ENCODE measurements at regions not wholly inside any gene's neighbourhood (a gene's known extent, or its start where the extent isn't known, plus 50 kb on each side); places are given as distances from the start of the nearest gene placed in this dataset.

DNA sequence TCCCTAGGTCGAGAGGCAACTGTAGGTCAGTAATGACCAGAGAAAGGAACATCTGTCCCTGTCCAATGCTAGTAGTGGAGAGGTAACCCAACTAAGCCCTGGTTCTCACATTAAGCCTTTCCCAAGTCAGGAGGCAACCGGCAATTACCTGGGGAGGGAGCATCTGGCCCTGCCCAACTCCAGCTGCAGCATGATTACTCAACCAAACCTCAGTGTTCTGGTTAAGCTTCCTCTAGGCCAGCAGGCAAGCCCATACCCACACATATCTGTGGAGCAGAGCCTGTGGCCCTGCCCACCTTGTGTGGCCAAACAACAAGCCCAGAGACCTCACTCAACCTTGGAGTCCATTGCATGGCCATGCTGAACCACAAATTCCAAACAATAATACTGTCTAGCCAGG is 220.8 kb upstream of the SLC24A2 start:
- H3K4me3 ChIP-seq (ENCODE audit: low read depth, low read length, poor library complexity, severe bottlenecking): no peak overlapping the region
- no peaks in the 10 kb centered on the region for H3K9me3 ChIP-seq (ENCODE audit: low read length)
- H2AFZ ChIP-seq (ENCODE audit: low read length): no peak overlapping the region
- no peaks in the 10 kb centered on the region for H3K9me2 ChIP-seq (ENCODE audit: low read depth, low read length)
- no peak overlapping the region for H3K4me2 ChIP-seq (ENCODE audit: low read length)
- no peak overlapping the region for H3K27ac ChIP-seq (ENCODE audit: low read depth, low read length, poor library complexity, severe bottlenecking)
- no peaks in the 10 kb centered on the region for H3K27me3 ChIP-seq (ENCODE audit: insufficient read depth, low read length)
- no peaks in the 10 kb centered on the region for H3K36me3 ChIP-seq (ENCODE audit: insufficient read depth, low read length)
- H4K20me1 ChIP-seq (ENCODE audit: insufficient read depth, low read length): no peaks in the 10 kb centered on the region
- no peaks in the 10 kb centered on the region for H3F3A ChIP-seq (ENCODE audit: insufficient read depth, low read length)
- no peak overlapping the region for H3K9ac ChIP-seq (ENCODE audit: low read length)
- H3K4me1 ChIP-seq (ENCODE audit: insufficient read depth, low read length, severe bottlenecking): no peaks in the 10 kb centered on the region
- no peak for TF ChIP-seq EZH2 (IDR thresholded peaks at IDR 0.05; ENCODE audit: borderline replicate concordance, low read length)
- TF ChIP-seq, protein P1, sequence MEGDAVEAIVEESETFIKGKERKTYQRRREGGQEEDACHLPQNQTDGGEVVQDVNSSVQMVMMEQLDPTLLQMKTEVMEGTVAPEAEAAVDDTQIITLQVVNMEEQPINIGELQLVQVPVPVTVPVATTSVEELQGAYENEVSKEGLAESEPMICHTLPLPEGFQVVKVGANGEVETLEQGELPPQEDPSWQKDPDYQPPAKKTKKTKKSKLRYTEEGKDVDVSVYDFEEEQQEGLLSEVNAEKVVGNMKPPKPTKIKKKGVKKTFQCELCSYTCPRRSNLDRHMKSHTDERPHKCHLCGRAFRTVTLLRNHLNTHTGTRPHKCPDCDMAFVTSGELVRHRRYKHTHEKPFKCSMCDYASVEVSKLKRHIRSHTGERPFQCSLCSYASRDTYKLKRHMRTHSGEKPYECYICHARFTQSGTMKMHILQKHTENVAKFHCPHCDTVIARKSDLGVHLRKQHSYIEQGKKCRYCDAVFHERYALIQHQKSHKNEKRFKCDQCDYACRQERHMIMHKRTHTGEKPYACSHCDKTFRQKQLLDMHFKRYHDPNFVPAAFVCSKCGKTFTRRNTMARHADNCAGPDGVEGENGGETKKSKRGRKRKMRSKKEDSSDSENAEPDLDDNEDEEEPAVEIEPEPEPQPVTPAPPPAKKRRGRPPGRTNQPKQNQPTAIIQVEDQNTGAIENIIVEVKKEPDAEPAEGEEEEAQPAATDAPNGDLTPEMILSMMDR (IDR thresholded peaks at IDR 0.05; ENCODE audit: low read length): no peak
- no peaks in the 10 kb centered on the region for H3K79me2 ChIP-seq (ENCODE audit: insufficient read depth, low read length)

GRCh38 chr9:20002011-20002410 is 213.2 kb upstream of the SLC24A2 start:
- no peaks in the 10 kb centered on the region for H4K20me1 ChIP-seq (ENCODE audit: insufficient read depth, low read length)
- no peaks in the 10 kb centered on the region for H3K9me2 ChIP-seq (ENCODE audit: low read depth, low read length)
- no peak overlapping the region for H3K27ac ChIP-seq (ENCODE audit: low read depth, low read length, poor library complexity, severe bottlenecking)
- H3K36me3 ChIP-seq (ENCODE audit: insufficient read depth, low read length): no peaks in the 10 kb centered on the region
- H3K9ac ChIP-seq (ENCODE audit: low read length): no peak overlapping the region
- H2AFZ ChIP-seq (ENCODE audit: low read length): no peak overlapping the region
- no peak overlapping the region for H3K4me3 ChIP-seq (ENCODE audit: low read depth, low read length, poor library complexity, severe bottlenecking)
- no peak overlapping the region for H3K4me2 ChIP-seq (ENCODE audit: low read length)
- no peaks in the 10 kb centered on the region for H3F3A ChIP-seq (ENCODE audit: insufficient read depth, low read length)
- H3K27me3 ChIP-seq (ENCODE audit: insufficient read depth, low read length): no peaks in the 10 kb centered on the region
- H3K9me3 ChIP-seq (ENCODE audit: low read length): no peaks in the 10 kb centered on the region
- no peaks in the 10 kb centered on the region for H3K4me1 ChIP-seq (ENCODE audit: insufficient read depth, low read length, severe bottlenecking)
- no peaks in the 10 kb centered on the region for H3K79me2 ChIP-seq (ENCODE audit: insufficient read depth, low read length)
- TF ChIP-seq, protein P1 (IDR thresholded peaks at IDR 0.05; ENCODE audit: low read length): no peak
- no peak for TF ChIP-seq EZH2 (IDR thresholded peaks at IDR 0.05; ENCODE audit: borderline replicate concordance, low read length)

GRCh38 chr9:20001058-20001457 is 212.2 kb upstream of the SLC24A2 start:
- Histone ChIP-seq H3K9me2 (ENCODE audit: low read depth, low read length) (no peaks in the 10 kb centered on the region), H3K4me1 (ENCODE audit: insufficient read depth, low read length, severe bottlenecking) (no peaks in the 10 kb centered on the region), H3K9me3 (ENCODE audit: low read length) (no peaks in the 10 kb centered on the region), H3K27ac (ENCODE audit: low read depth, low read length, poor library complexity, severe bottlenecking) (no peak overlapping the region), H3K4me3 (ENCODE audit: low read depth, low read length, poor library complexity, severe bottlenecking) (no peak overlapping the region), H2AFZ (ENCODE audit: low read length) (no peak overlapping the region), H3K9ac (ENCODE audit: low read length) (no peak overlapping the region), H3K27me3 (ENCODE audit: insufficient read depth, low read length) (no peaks in the 10 kb centered on the region), H3K4me2 (ENCODE audit: low read length) (no peak overlapping the region), H3K79me2 (ENCODE audit: insufficient read depth, low read length) (no peaks in the 10 kb centered on the region), H4K20me1 (ENCODE audit: insufficient read depth, low read length) (no peaks in the 10 kb centered on the region), H3K36me3 (ENCODE audit: insufficient read depth, low read length) (no peaks in the 10 kb centered on the region), H3F3A (ENCODE audit: insufficient read depth, low read length) (no peaks in the 10 kb centered on the region)
- TF ChIP-seq EZH2 (IDR thresholded peaks at IDR 0.05; ENCODE audit: borderline replicate concordance, low read length): no peak
- TF ChIP-seq, protein P1 (IDR thresholded peaks at IDR 0.05; ENCODE audit: low read length): no peak
